H1 (cell line): ENCODE measurements at regions not wholly inside any gene's neighbourhood (a gene's known extent, or its start where the extent isn't known, plus 50 kb on each side); places are given as distances from the start of the nearest gene placed in this dataset.

Source experiments
- CTCF ChIA-PET: fragments of 300-600 bp; sonication (Branson Sonifier 250); formaldehyde crosslinking; loops from one replicate; lab custom pipeline; 2021; ENCODE audit not compliant: partially characterized antibody; lab: Charles Lee
- POLR2A ChIA-PET: fragments of 300-600 bp; sonication (Branson Sonifier 250); formaldehyde crosslinking; loops from one replicate; lab custom pipeline; 2021; ENCODE audit warnings: inconsistent platforms; ENCODE audit not compliant: partially characterized antibody; lab: Charles Lee
- DNase-seq, 2 experiments: peaks; one replicate each; pipeline versions ENCODE4 v3.0.0 to v3.0.0-alpha.2; 2010 to 2022; ENCODE audit warnings: low spot score in 2 of 2, low read depth in 1 of 2, mixed read lengths in 1 of 2
- FAIRE-seq: peaks from 2 replicates; lab custom pipeline; 2011; peaks lifted over from hg19 to GRCh38; lab: Jason Lieb, UNC
- H2AFZ ChIP-seq: 2 replicates; pipeline ENCODE4 v1.8.1; 2012; ENCODE audit warnings: low read length, inconsistent platforms
- H2AK5ac ChIP-seq: 2 replicates; pipeline ENCODE4 v1.6.1; 2013; ENCODE audit warnings: low read depth, low read length
- H2BK120ac ChIP-seq: replicated peaks from 2 replicates; pipeline ENCODE3; 2013; ENCODE audit warnings: low read depth, low read length, inconsistent platforms
- H2BK12ac ChIP-seq: 2 replicates; pipeline ENCODE4 v1.6.1; 2013; ENCODE audit warnings: low read depth, low read length
- H2BK15ac ChIP-seq: 2 replicates; pipeline ENCODE4 v1.6.1; 2013; ENCODE audit warnings: low read length
- H2BK20ac ChIP-seq: 2 replicates; pipeline ENCODE4 v1.6.1; 2013; ENCODE audit warnings: low read length
- H2BK5ac ChIP-seq: 2 replicates; pipeline ENCODE4 v1.6.1; 2013; ENCODE audit warnings: low read depth, low read length
- H3K14ac ChIP-seq: 2 replicates; pipeline ENCODE4 v1.6.1; 2013; ENCODE audit warnings: inconsistent platforms; ENCODE audit not compliant: insufficient read length
- H3K18ac ChIP-seq: 2 replicates; pipeline ENCODE4 v1.6.1; 2013; ENCODE audit warnings: low read length; ENCODE audit errors: extremely low read depth
- H3K23ac ChIP-seq: 2 replicates; pipeline ENCODE4 v1.6.1; 2013; ENCODE audit warnings: inconsistent platforms; ENCODE audit not compliant: insufficient read length
- H3K23me2 ChIP-seq: 2 replicates; pipeline ENCODE4 v1.6.1; 2013; ENCODE audit warnings: low read depth, low read length
- H3K27ac ChIP-seq: 2 replicates; pipeline ENCODE4 v1.6.1; 2011; ENCODE audit warnings: low read depth, low read length, inconsistent platforms
- H3K27me3 ChIP-seq, 4 experiments: replicated peaks in 1 of 4; 1 replicate in 1 of 4; 2 replicates in 3 of 4; pipeline versions ENCODE4 v1.6.1 to v1.8.1; 2011 to 2013; ENCODE audit warnings: low read length in 3 of 4, mild to moderate bottlenecking in 3 of 4, inconsistent platforms in 2 of 4, mixed read lengths in 2 of 4, moderate library complexity in 1 of 4; ENCODE audit not compliant: control insufficient read depth in 3 of 4, insufficient read depth in 3 of 4; ENCODE audit errors: extremely low read depth in 1 of 4
- H3K36me3 ChIP-seq, 4 experiments: 2 replicates each; pipeline versions ENCODE4 v1.6.1 to v1.8.1; 2011 to 2013; ENCODE audit warnings: mild to moderate bottlenecking in 4 of 4, low read length in 3 of 4, moderate library complexity in 2 of 4, control low read depth in 1 of 4, inconsistent platforms in 1 of 4; ENCODE audit not compliant: insufficient read depth in 4 of 4, control insufficient read depth in 2 of 4
- H3K4ac ChIP-seq: replicated peaks from 2 replicates; pipeline ENCODE3; 2013; ENCODE audit warnings: low read length, low read depth, mixed read lengths, inconsistent platforms; ENCODE audit not compliant: insufficient read length
- H3K4me1 ChIP-seq, 4 experiments: replicated peaks in 1 of 4; 1 replicate in 1 of 4; 2 replicates in 3 of 4; pipeline versions ENCODE4 v1.6.1 to v1.8.1; 2011 to 2013; ENCODE audit warnings: low read length in 3 of 4, inconsistent platforms in 2 of 4, mixed read lengths in 1 of 4; ENCODE audit not compliant: insufficient read depth in 4 of 4, control insufficient read depth in 3 of 4
- H3K4me2 ChIP-seq, 2 experiments: 2 replicates each; pipeline versions ENCODE4 v1.6.1 to v1.8.1; 2011 to 2013; ENCODE audit warnings: low read depth in 2 of 2, low read length in 2 of 2, control low read depth in 1 of 2, inconsistent platforms in 1 of 2, mild to moderate bottlenecking in 1 of 2; ENCODE audit not compliant: insufficient read depth in 1 of 2
- H3K4me3 ChIP-seq, 4 experiments: fragments of 200-600, 300-600 bp in 1 of 4; sonication (generic), shearing (Covaris generic), sonication (Bioruptor Twin) in 1 of 4; 2 replicates each; pipeline versions ENCODE4 v1.5.1 to v1.8.1; 2011 to 2016; ENCODE audit warnings: low read length in 4 of 4, low read depth in 3 of 4, control low read depth in 2 of 4, inconsistent platforms in 2 of 4, mild to moderate bottlenecking in 2 of 4, mixed read lengths in 1 of 4, moderate library complexity in 1 of 4; ENCODE audit not compliant: insufficient read depth in 2 of 4; ENCODE audit errors: extremely low read depth in 1 of 4
- H3K56ac ChIP-seq: replicated peaks from 2 replicates; pipeline ENCODE3; 2013; ENCODE audit warnings: low read depth, mild to moderate bottlenecking, mixed read lengths, low read length, inconsistent platforms; ENCODE audit not compliant: insufficient read length
- H3K79me1 ChIP-seq: 2 replicates; pipeline ENCODE4 v1.6.1; 2013; ENCODE audit warnings: low read depth, low read length, control low read depth
- H3K79me2 ChIP-seq, 2 experiments: 2 replicates each; pipeline versions ENCODE4 v1.6.1 to v1.8.1; 2012 to 2013; ENCODE audit warnings: low read length in 2 of 2, mild to moderate bottlenecking in 2 of 2, inconsistent platforms in 1 of 2; ENCODE audit not compliant: insufficient read depth in 2 of 2, control insufficient read depth in 1 of 2
- H3K9ac ChIP-seq, 4 experiments: replicated peaks in 1 of 4; 1 replicate in 1 of 4; 2 replicates in 3 of 4; pipeline versions ENCODE4 v1.6.1 to v1.8.1; 2011 to 2013; ENCODE audit warnings: low read depth in 3 of 4, low read length in 3 of 4, control low read depth in 2 of 4, mild to moderate bottlenecking in 2 of 4, moderate library complexity in 2 of 4, inconsistent platforms in 1 of 4; ENCODE audit errors: extremely low read depth in 1 of 4
- H3K9me3 ChIP-seq, 2 experiments: 2 replicates each; pipeline versions ENCODE4 v1.6.1 to v1.8.1; 2012 to 2013; ENCODE audit warnings: mild to moderate bottlenecking in 2 of 2, moderate library complexity in 2 of 2, control low read depth in 1 of 2, inconsistent platforms in 1 of 2, low read depth in 1 of 2, low read length in 1 of 2, mixed read lengths in 1 of 2; ENCODE audit not compliant: insufficient read depth in 2 of 2
- H4K20me1 ChIP-seq, 2 experiments: replicated peaks in 1 of 2; 2 replicates each; pipeline versions ENCODE3 to v1.8.1; 2011 to 2013; ENCODE audit warnings: inconsistent platforms in 2 of 2, low read length in 2 of 2, mild to moderate bottlenecking in 1 of 2; ENCODE audit not compliant: insufficient read depth in 2 of 2, control insufficient read depth in 1 of 2
- H4K5ac ChIP-seq: 2 replicates; pipeline ENCODE4 v1.6.1; 2013; ENCODE audit warnings: low read length, low read depth, mixed read lengths, inconsistent platforms; ENCODE audit not compliant: insufficient read length
- H4K8ac ChIP-seq: 2 replicates; pipeline ENCODE4 v1.8.0; 2013; ENCODE audit warnings: mild to moderate bottlenecking, moderate library complexity, low read length, inconsistent platforms; ENCODE audit not compliant: insufficient read depth; ENCODE audit errors: extremely low read depth
- H4K91ac ChIP-seq: replicated peaks from 2 replicates; pipeline ENCODE3; 2013; ENCODE audit warnings: low read length, mixed read lengths, inconsistent platforms; ENCODE audit not compliant: insufficient read length
- CTBP2 ChIP-seq: IDR thresholded peaks from 2 replicates; pipeline ENCODE4 v1.7.0; 2011; ENCODE audit warnings: borderline replicate concordance, mild to moderate bottlenecking, moderate library complexity, mixed read lengths, low read length; ENCODE audit not compliant: insufficient read depth, insufficient read length
- FOSL1 ChIP-seq: IDR thresholded peaks from 2 replicates; pipeline ENCODE4 v1.6.1; 2011; ENCODE audit warnings: mild to moderate bottlenecking, low read depth, low read length, moderate library complexity; ENCODE audit not compliant: insufficient read depth
- WGBS, 2 experiments: shearing (Covaris generic) in 1 of 2; methylation state at CpG; one replicate each; pipeline versions ENCODE4 v1.1.6 to v1.1.7; 2013 to 2015; ENCODE audit warnings: low lambda C conversion rate in 2 of 2, mixed read lengths in 2 of 2, inconsistent platforms in 1 of 2, low coverage in 1 of 2, missing lambda C conversion rate in 1 of 2; ENCODE audit not compliant: insufficient replicate concordance in 2 of 2, insufficient coverage in 1 of 2, insufficient read length in 1 of 2; ENCODE audit errors: extremely low coverage in 1 of 2, missing lambda C conversion rate in 1 of 2; 5-methylcytosine and 5-hydroxymethylcytosine counted together
- TF ChIP-seq, protein P1 (sequence below): IDR thresholded peaks from 2 replicates; pipeline ENCODE4 v1.6.1; 2012; ENCODE audit warnings: inconsistent platforms

- no peak overlapping the region for H2AK5ac ChIP-seq
- no peak overlapping the region for H3K18ac ChIP-seq
- H4K5ac ChIP-seq = no peak overlapping the region
- H3K4ac ChIP-seq = no peak overlapping the region
- no peaks in the 10 kb centered on the region for H3K79me2 ChIP-seq
- H3K36me3 ChIP-seq = no peaks in the 10 kb centered on the region
- H3K4me3 ChIP-seq = no peak overlapping the region
- no peak overlapping the region for H2BK12ac ChIP-seq
- H2AFZ ChIP-seq = no peak overlapping the region
- no peak overlapping the region for H4K91ac ChIP-seq
- no peaks in the 10 kb centered on the region for H3K23me2 ChIP-seq
- ChIA-PET POLR2A (interaction anchor here (0.5 kb wide), 1 partner anchor 892 kb away, joined by 4 read pairs; no protein-coding TSS in a partner anchor), CTCF (no interaction called here)
- no peak overlapping the region for H2BK5ac ChIP-seq
- no peak overlapping the region for H3K27ac ChIP-seq
- H3K14ac ChIP-seq = no peak overlapping the region
- DNase-seq = no peak
- no peak overlapping the region for H2BK20ac ChIP-seq
- no peak overlapping the region for H3K4me2 ChIP-seq
- H4K20me1 ChIP-seq = no peaks in the 10 kb centered on the region
- no peak for FAIRE-seq
- H3K9me3 ChIP-seq = no peaks in the 10 kb centered on the region
- H4K8ac ChIP-seq = no peak overlapping the region
- no peak overlapping the region for H2BK15ac ChIP-seq
- H3K56ac ChIP-seq = no peak overlapping the region
- peaks cover 0 to 30% (median 19%) of the 10 kb centered on the region in 4 experiments; a peak in 6 of 7 replicates for H3K4me1 ChIP-seq
- H3K27me3 ChIP-seq = peaks cover 0 to 11% (median 4%) of the 10 kb centered on the region in 4 experiments; a peak in 5 of 7 replicates
- H3K23ac ChIP-seq = no peak overlapping the region
- H2BK120ac ChIP-seq = no peak overlapping the region
- no peak for TF ChIP-seq CTBP2
- no peak for TF ChIP-seq FOSL1
- TF ChIP-seq, protein P1, sequence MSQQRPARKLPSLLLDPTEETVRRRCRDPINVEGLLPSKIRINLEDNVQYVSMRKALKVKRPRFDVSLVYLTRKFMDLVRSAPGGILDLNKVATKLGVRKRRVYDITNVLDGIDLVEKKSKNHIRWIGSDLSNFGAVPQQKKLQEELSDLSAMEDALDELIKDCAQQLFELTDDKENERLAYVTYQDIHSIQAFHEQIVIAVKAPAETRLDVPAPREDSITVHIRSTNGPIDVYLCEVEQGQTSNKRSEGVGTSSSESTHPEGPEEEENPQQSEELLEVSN = no peak
- 94% methylated on average over 3 of the region's 3 CpGs; no CpG with 5 or more reads in 1 of the 2 experiments for WGBS, 2 experiments
- H3K79me1 ChIP-seq = no peaks in the 10 kb centered on the region
- H3K9ac ChIP-seq = no peak overlapping the region
Observed at GRCh38 chr7:155223503-155223902, 74.2 kb upstream of the INSIG1 start.
